ENCODE measurements at regions not wholly inside any gene's neighbourhood (a gene's known extent, or its start where the extent isn't known, plus 50 kb on each side); places are given as distances from the start of the nearest gene placed in this dataset.

DNA sequence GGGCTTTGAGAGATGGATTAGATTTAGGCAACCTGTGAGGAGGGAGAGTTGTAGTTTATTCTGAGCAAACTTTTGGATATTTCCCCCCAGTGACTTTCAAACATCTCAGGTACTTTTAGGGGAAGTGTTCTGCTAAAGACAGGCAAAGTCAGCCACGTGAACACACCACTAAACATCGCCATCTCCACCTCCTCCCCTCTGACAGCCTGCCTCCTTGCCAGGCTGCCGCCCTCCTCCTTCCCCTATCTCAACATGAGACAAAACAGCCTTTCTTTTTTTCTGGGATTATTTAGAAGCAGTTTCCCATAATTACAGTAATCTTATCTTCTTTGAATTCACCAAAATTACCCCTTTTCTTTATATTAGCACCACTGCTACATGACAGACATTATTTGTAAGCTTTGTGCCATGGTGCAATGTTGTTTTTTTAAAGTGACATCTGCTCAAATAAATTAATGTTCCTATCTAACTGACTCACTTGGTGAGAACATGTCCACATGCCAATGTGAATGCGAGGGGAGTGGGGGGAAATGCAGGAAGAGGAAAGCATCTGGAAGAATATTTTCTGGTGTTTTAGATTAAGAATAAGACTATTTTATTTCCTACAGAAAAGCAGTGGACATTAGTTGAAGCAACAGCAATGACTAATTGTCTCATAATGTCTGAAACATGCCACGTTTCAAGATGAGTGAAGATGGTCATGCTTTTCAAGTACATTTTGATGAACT is 147.8 kb upstream of the ATP1B1 start:
- no peaks in the 10 kb centered on the region for H3K36me3 Mint-ChIP-seq (ENCODE audit: insufficient read depth, unreplicated experiment)
- H3K27ac Mint-ChIP-seq (ENCODE audit: unreplicated experiment) = no peak overlapping the region
- H3K4me1 Mint-ChIP-seq (ENCODE audit: low read depth, unreplicated experiment) = peaks cover 20% of the 10 kb centered on the region
- TF ChIP-seq CTCF (IDR thresholded peaks at IDR 0.05; ENCODE audit: insufficient read depth in 1 of 2, low read depth in 1 of 2, low read length in 1 of 2, severe bottlenecking in 1 of 2, unreplicated experiment in 1 of 2) = no peak
- Histone ChIP-seq H3K9me3 (no peaks in the 10 kb centered on the region), H3K36me3 (ENCODE audit: control insufficient read depth, insufficient read depth, low read length) (no peaks in the 10 kb centered on the region), H3K4me3 (ENCODE audit: low read depth, low read length) (no peak overlapping the region), H3K27me3 (replicated peaks; ENCODE audit: control insufficient read depth, insufficient read depth, low read length) (no peaks in the 10 kb centered on the region), H3K4me1 (peaks cover 18% of the 10 kb centered on the region)
- intact Hi-C loops (cut with micrococcal nuclease; ENCODE audit: unreplicated experiment) = no loop called here
- no peaks in the 10 kb centered on the region for H3K27me3 Mint-ChIP-seq (ENCODE audit: insufficient read depth, unreplicated experiment)
- no TSS peak for BruUV-seq (replicated peaks)
- CTCF ChIA-PET = no interaction called here
- POLR2A ChIA-PET = no interaction called here
- peaks cover 14% of the 10 kb centered on the region for H3K9me3 Mint-ChIP-seq (ENCODE audit: unreplicated experiment)
- H3K4me3 Mint-ChIP-seq (ENCODE audit: unreplicated experiment) = no peak overlapping the region
- no peak for DNase-seq

DNA sequence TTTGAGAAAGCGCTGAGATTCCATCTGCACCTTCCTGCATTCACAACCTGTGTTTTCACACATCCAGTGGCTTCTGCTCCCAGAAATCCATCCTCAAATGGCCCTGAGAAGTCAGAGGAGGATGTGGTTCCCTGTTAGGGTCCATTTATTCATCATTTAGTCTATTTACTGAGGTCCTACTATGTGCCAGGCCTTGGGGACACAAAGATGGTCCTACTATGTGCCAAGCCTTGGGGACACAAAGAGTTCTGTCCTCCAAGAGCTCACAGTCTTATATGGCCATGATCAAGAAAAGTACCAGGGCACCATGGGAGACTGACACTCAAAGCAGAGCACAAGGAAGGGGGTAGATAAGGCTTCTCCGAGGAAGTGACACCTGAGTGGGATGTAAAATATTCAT is 147.1 kb upstream of the ATP1B1 start:
- intact Hi-C loops (cut with micrococcal nuclease; ENCODE audit: unreplicated experiment) = no loop called here
- BruUV-seq (replicated peaks) = no TSS peak
- H3K9me3 ChIP-seq = no peaks in the 10 kb centered on the region
- H3K36me3 ChIP-seq (ENCODE audit: control insufficient read depth, insufficient read depth, low read length) = no peaks in the 10 kb centered on the region
- peaks cover 18% of the 10 kb centered on the region for H3K4me1 ChIP-seq
- no peaks in the 10 kb centered on the region for H3K27me3 ChIP-seq (replicated peaks; ENCODE audit: control insufficient read depth, insufficient read depth, low read length)
- H3K4me3 Mint-ChIP-seq (ENCODE audit: unreplicated experiment) = no peak overlapping the region
- no peaks in the 10 kb centered on the region for H3K27me3 Mint-ChIP-seq (ENCODE audit: insufficient read depth, unreplicated experiment)
- CTCF ChIA-PET = no interaction called here
- POLR2A ChIA-PET = no interaction called here
- peaks cover 20% of the 10 kb centered on the region for H3K4me1 Mint-ChIP-seq (ENCODE audit: low read depth, unreplicated experiment)
- H3K4me3 ChIP-seq (ENCODE audit: low read depth, low read length) = no peak overlapping the region
- no peak for DNase-seq
- peak overlapping the region; percentile 11 for H3K27ac Mint-ChIP-seq (ENCODE audit: unreplicated experiment)
- peaks cover 14% of the 10 kb centered on the region for H3K9me3 Mint-ChIP-seq (ENCODE audit: unreplicated experiment)
- no peak for TF ChIP-seq CTCF (IDR thresholded peaks at IDR 0.05; ENCODE audit: insufficient read depth in 1 of 2, low read depth in 1 of 2, low read length in 1 of 2, severe bottlenecking in 1 of 2, unreplicated experiment in 1 of 2)
- H3K36me3 Mint-ChIP-seq (ENCODE audit: insufficient read depth, unreplicated experiment) = no peaks in the 10 kb centered on the region

DNA sequence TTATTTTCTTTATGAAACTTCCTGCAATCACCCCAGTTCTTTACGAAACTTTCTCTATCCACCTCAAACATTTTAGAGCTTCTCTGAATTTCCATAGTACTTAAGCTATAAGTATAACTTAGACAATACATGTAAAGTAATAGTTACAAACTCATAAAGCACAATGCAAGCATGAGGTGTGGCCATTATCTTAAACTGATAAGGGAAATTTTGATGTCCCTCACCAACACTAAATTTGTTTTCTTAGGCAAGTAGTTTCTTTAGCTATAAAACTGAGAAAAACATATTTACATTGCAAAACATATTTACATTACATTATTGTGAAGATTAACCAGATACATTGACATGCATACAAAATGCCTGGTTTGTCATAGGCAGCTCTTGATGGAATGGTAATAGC is 146.4 kb upstream of the ATP1B1 start:
- TF ChIP-seq CTCF (IDR thresholded peaks at IDR 0.05; ENCODE audit: insufficient read depth in 1 of 2, low read depth in 1 of 2, low read length in 1 of 2, severe bottlenecking in 1 of 2, unreplicated experiment in 1 of 2) = no peak
- H3K9me3 ChIP-seq = no peaks in the 10 kb centered on the region
- no TSS peak for BruUV-seq (replicated peaks)
- H3K36me3 ChIP-seq (ENCODE audit: control insufficient read depth, insufficient read depth, low read length) = no peaks in the 10 kb centered on the region
- intact Hi-C loops (cut with micrococcal nuclease; ENCODE audit: unreplicated experiment) = loop anchor here (1.0 to 5.0 kb wide), 4 partner anchors 85 to 158 kb away; no protein-coding TSS in a partner anchor
- DNase-seq = peak in 1 of 2 experiments; percentile 14
- peaks cover 14% of the 10 kb centered on the region for H3K9me3 Mint-ChIP-seq (ENCODE audit: unreplicated experiment)
- no peaks in the 10 kb centered on the region for H3K27me3 ChIP-seq (replicated peaks; ENCODE audit: control insufficient read depth, insufficient read depth, low read length)
- H3K4me3 Mint-ChIP-seq (ENCODE audit: unreplicated experiment) = no peak overlapping the region
- ChIA-PET POLR2A (no interaction called here), CTCF (no interaction called here)
- H3K4me1 Mint-ChIP-seq (ENCODE audit: low read depth, unreplicated experiment) = peaks cover 20% of the 10 kb centered on the region
- no peaks in the 10 kb centered on the region for H3K27me3 Mint-ChIP-seq (ENCODE audit: insufficient read depth, unreplicated experiment)
- H3K27ac Mint-ChIP-seq (ENCODE audit: unreplicated experiment) = peak overlapping the region; percentile 11
- no peak overlapping the region for H3K4me3 ChIP-seq (ENCODE audit: low read depth, low read length)
- H3K4me1 ChIP-seq = peaks cover 18% of the 10 kb centered on the region
- no peaks in the 10 kb centered on the region for H3K36me3 Mint-ChIP-seq (ENCODE audit: insufficient read depth, unreplicated experiment)

All from Caco-2 (cell line).